ENCODE measurements at regions not wholly inside any gene's neighbourhood (a gene's known extent, or its start where the extent isn't known, plus 50 kb on each side); places are given as distances from the start of the nearest gene placed in this dataset.
"Not testable (repeated sequence)": the region's sequence is repeated elsewhere in the genome, so short reads cannot be mapped to it uniquely, and the experiment has no call there.

GRCh38 chr13:110042253-110042950 lies 256.0 kb upstream of the IRS2 start:
- H3K27me3 ChIP-seq = no peaks in the 10 kb centered on the region
- no peak for TF ChIP-seq POLR2A (IDR thresholded peaks at IDR 0.05; ENCODE audit: low read depth)
- TF ChIP-seq EP300 (IDR thresholded peaks at IDR 0.05) = no peak
- TF ChIP-seq POLR2AphosphoS5 (IDR thresholded peaks at IDR 0.05) = no peak
- TF ChIP-seq CTCF (IDR thresholded peaks at IDR 0.05) = no peak
- no peaks in the 10 kb centered on the region for H3K9me3 ChIP-seq
- peaks cover 0 to 3% (median 0%) of the 10 kb centered on the region in 4 donors for H3K4me1 ChIP-seq
- no peaks in the 10 kb centered on the region for H3K36me3 ChIP-seq
- no peak overlapping the region for H3K27ac ChIP-seq (replicated peaks in 1 of 4)
- intact Hi-C loops (cut with DNase I) = no loop called here
- no peak for DNase-seq (ENCODE audit: extremely low spot score)
- WGBS = 80% methylated on average over 14 of the region's 14 CpGs
- H3K4me3 ChIP-seq = no peak overlapping the region

GRCh38 chr13:110041638-110042037 lies 255.3 kb upstream of the IRS2 start:
- WGBS = 95% methylated on average over 4 of the region's 4 CpGs
- DNase-seq (ENCODE audit: extremely low spot score); H3K9me3 ChIP-seq; H3K4me3 ChIP-seq; H3K27me3 ChIP-seq; H3K36me3 ChIP-seq; H3K4me1 ChIP-seq; H3K27ac ChIP-seq (replicated peaks in 1 of 4); intact Hi-C loops (cut with DNase I): not testable (repeated sequence)

- no peaks in the 10 kb centered on the region for H3K36me3 ChIP-seq
- no peak for TF ChIP-seq POLR2AphosphoS5 (IDR thresholded peaks at IDR 0.05)
- TF ChIP-seq CTCF (IDR thresholded peaks at IDR 0.05) = no peak
- no peak for TF ChIP-seq EP300 (IDR thresholded peaks at IDR 0.05)
- no peak for TF ChIP-seq POLR2A (IDR thresholded peaks at IDR 0.05; ENCODE audit: low read depth)
- DNase-seq (ENCODE audit: extremely low spot score) = no peak
- H3K27ac ChIP-seq (replicated peaks in 1 of 4) = no peak overlapping the region
- no peaks in the 10 kb centered on the region for H3K27me3 ChIP-seq
- H3K4me1 ChIP-seq = no peaks in the 10 kb centered on the region
- 92% methylated on average over 2 of the region's 2 CpGs for WGBS
- no peaks in the 10 kb centered on the region for H3K9me3 ChIP-seq
- intact Hi-C loops (cut with DNase I) = no loop called here
- H3K4me3 ChIP-seq = no peak overlapping the region
Measured at GRCh38 chr13:110037925-110038573, 251.7 kb upstream of the IRS2 start.

GRCh38 chr13:110036060-110036459 lies 249.7 kb upstream of the IRS2 start:
- no peaks in the 10 kb centered on the region for H3K4me1 ChIP-seq
- no peaks in the 10 kb centered on the region for H3K27me3 ChIP-seq
- no peak overlapping the region for H3K27ac ChIP-seq (replicated peaks in 1 of 4)
- no peak for DNase-seq (ENCODE audit: extremely low spot score)
- no peaks in the 10 kb centered on the region for H3K9me3 ChIP-seq
- H3K36me3 ChIP-seq = no peaks in the 10 kb centered on the region
- no peak for TF ChIP-seq EP300 (IDR thresholded peaks at IDR 0.05)
- WGBS = 94% methylated on average over 3 of the region's 3 CpGs
- H3K4me3 ChIP-seq = no peak overlapping the region
- intact Hi-C loops (cut with DNase I) = no loop called here

GRCh38 chr13:110034031-110034549 lies 247.7 kb upstream of the IRS2 start:
- 84% methylated on average over 4 of the region's 4 CpGs for WGBS
- no peak for DNase-seq (ENCODE audit: extremely low spot score)
- H3K4me3 ChIP-seq = no peak overlapping the region
- H3K36me3 ChIP-seq = no peaks in the 10 kb centered on the region
- no peaks in the 10 kb centered on the region for H3K27me3 ChIP-seq
- TF ChIP-seq POLR2A (IDR thresholded peaks at IDR 0.05; ENCODE audit: low read depth) = no peak
- TF ChIP-seq CTCF (IDR thresholded peaks at IDR 0.05) = no peak
- no peak for TF ChIP-seq EP300 (IDR thresholded peaks at IDR 0.05)
- TF ChIP-seq POLR2AphosphoS5 (IDR thresholded peaks at IDR 0.05) = no peak
- H3K4me1 ChIP-seq = no peaks in the 10 kb centered on the region
- intact Hi-C loops (cut with DNase I) = no loop called here
- no peak overlapping the region for H3K27ac ChIP-seq (replicated peaks in 1 of 4)
- no peaks in the 10 kb centered on the region for H3K9me3 ChIP-seq
